GM12872 (cell line): ENCODE measurements at regions not wholly inside any gene's neighbourhood (a gene's known extent, or its start where the extent isn't known, plus 50 kb on each side); places are given as distances from the start of the nearest gene placed in this dataset.

Experiments
- CTCF ChIP-seq: IDR thresholded peaks from 3 replicates; pipeline ENCODE4 v1.5.1; 2011; ENCODE audit warnings: low read depth, mild to moderate bottlenecking, low read length, moderate library complexity; ENCODE audit not compliant: insufficient read depth

GRCh38 chr16:50462793-50463507, 85.2 kb upstream of the NKD1 start:
- TF ChIP-seq CTCF, result no peak

GRCh38 chr16:50461400-50461760, 86.8 kb upstream of the NKD1 start:
- TF ChIP-seq CTCF, result no peak

GRCh38 chr16:50460538-50461399, 87.4 kb upstream of the NKD1 start:
- no peak for TF ChIP-seq CTCF

GRCh38 chr16:50459496-50460080, 88.6 kb upstream of the NKD1 start:
- no peak for TF ChIP-seq CTCF

GRCh38 chr16:50458667-50459495, 89.3 kb upstream of the NKD1 start:
- TF ChIP-seq CTCF, result no peak

- TF ChIP-seq CTCF, result no peak
Observed at GRCh38 chr16:50457979-50458491, 89.2 kb upstream of the BRD7 start.
